NCI-H2196 (cell line): ENCODE measurements at regions not wholly inside any gene's neighbourhood (a gene's known extent, or its start where the extent isn't known, plus 50 kb on each side); places are given as distances from the start of the nearest gene placed in this dataset.
"Not testable (repeated sequence)": the region's sequence is repeated elsewhere in the genome, so short reads cannot be mapped to it uniquely, and the experiment has no call there.

Experiments
- DNase-seq: peaks from one replicate; lab custom pipeline; 2025; ENCODE audit not compliant: unreplicated experiment; lab: John Stamatoyannopoulos, UW

DNA sequence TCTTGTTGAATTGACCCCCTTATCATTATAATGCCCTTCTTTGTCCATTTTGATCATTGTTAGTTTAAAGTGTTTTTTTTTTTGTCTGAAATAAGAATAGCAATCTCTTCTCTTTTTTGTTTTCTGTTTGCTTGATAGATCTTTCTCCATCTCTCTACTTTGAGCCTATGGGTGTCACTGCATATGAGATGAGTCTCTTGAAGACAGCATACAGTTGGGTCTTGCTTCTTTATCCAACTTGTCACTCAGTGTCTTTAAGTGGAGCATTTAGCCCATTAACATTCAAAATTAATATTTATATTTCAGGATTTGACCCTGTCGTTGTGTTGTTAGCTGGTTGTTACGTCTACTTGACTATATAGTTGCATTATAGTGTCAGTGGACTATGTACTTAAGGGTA lies 135.4 kb downstream of the HMHB1 start:
- no peak for DNase-seq

DNA sequence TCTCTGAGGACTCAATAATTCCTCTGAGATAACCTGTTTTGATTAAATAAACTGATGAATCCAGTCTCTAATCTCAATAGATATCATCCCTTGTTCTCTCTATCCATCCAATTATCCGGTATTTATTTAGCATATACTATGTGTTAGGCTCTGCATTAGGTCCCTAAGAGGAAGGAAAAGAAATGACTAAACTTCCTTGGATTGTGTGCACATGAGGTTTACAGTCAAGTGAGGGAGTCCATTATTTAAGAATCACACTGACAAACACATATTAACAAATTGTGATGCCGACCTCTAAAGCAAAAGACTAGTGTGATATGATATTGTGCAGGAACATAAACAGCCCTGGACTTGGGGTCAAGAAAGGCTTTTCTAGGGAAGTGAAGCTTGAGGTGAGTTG lies 140.8 kb downstream of the HMHB1 start:
- no peak for DNase-seq

DNA sequence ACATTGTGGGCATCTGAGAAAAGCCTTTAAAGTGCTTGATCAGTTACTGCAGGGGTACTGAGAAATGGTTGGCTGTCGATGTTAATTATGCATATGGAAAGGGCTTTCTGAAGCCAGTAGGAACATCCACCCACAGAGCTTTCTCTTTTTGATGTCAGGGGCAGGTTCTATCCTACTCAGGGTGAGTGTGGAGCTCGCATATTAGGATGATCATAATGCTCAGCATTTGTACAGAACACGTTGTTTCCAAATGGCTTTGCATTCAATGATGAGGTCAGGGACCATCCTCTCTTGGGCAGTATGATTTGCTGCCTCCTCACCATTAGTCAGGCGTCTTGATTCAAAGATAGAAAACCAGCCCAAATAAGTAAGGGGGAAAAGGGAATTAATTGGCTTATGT lies 141.9 kb downstream of the HMHB1 start:
- DNase-seq: no peak

DNA sequence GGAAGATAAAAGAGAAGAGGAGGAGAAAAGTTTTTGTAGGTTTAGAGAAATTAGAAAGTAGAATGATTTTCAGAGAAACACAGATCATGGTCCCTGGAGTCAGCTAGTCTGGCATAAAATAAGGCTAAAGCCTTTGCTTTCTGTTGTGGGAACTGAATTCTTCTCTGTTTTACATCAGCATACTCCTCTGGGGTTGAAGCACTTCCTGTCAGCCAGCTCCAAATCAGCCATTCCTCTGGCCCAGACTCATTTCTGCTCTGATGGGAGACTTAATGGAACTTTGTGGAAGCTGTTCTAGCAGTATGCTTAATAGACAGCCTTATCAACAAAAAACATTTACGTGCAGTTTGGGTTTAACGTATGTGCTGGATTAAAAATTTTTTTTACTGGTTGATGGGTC lies 143.2 kb downstream of the HMHB1 start:
- no peak for DNase-seq

DNA sequence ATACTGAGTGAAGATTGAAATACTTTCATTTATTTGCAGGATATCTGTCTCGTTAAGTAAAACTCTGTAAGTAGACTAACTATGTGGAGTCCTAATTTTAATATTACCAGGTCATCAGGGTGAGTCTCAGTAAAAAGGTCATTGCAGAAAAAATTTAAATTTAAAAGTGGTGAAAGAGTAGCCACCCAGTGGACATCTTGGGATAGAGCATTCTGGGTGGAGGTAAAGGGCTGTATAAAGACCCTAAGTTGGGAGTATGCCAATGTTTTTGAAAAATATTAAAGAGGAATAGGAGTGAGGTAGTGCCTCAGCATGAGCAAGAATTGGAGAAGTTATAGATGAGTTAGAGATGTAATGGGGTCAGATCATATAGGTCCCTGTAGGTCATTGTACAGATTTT lies 145.5 kb downstream of the HMHB1 start:
- DNase-seq: no peak

DNA sequence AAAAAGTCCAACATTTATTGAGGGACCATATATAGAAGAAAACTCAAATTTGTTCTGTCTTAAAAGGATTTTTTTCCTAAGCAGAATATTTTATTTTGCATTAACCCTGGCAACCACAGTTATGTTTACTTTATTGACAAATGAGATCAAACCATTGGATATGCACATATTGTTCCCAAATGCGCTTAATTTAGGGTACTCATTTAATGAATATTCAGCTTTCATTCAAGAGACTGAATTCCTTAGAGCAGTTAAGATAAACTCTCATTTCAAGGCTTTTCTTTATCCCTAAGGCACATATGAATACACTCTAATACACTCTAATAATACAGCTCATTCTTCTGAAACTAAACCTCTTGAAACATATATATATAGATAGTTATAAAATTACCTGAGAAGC lies 150.2 kb downstream of the HMHB1 start:
- no peak for DNase-seq

DNA sequence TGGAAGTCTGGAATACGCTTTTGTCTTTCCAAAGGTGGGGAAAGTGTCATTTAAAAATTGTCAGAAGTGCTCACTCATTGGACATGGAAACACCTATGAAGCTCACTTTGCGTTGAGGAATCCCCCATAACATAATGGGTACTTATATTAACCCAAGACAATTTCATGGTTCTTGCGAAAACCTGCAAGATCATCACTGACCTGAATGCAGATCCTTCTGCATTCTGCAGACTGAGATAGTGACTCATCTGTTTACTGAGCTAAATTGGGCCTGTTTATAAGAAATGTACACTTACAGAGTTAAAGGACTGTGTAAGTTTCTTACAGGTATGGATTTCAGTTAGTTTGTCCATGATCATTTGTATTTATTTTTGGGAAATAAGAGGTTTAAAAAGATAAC lies 153.0 kb downstream of the HMHB1 start:
- DNase-seq: no peak

DNA sequence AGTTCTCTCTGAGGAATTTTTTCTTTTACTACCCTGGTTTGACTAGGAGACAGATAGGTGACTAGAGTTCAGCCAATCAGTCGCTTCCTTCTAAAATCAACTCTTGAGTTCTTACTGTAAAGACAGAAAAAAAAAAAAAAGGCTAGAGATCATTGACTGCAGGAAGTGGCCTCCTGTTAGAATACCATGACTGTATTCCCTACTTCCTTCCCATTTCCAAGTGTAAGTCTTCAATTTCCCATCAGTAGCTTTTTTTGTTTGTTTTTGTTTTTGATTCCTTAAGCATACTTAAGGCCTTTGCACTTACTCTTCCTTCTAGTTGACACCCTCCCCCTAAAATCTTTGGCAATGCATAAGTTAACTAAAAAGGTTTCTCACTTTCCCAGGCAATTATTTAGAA lies 154.3 kb downstream of the HMHB1 start:
- no peak for DNase-seq

DNA sequence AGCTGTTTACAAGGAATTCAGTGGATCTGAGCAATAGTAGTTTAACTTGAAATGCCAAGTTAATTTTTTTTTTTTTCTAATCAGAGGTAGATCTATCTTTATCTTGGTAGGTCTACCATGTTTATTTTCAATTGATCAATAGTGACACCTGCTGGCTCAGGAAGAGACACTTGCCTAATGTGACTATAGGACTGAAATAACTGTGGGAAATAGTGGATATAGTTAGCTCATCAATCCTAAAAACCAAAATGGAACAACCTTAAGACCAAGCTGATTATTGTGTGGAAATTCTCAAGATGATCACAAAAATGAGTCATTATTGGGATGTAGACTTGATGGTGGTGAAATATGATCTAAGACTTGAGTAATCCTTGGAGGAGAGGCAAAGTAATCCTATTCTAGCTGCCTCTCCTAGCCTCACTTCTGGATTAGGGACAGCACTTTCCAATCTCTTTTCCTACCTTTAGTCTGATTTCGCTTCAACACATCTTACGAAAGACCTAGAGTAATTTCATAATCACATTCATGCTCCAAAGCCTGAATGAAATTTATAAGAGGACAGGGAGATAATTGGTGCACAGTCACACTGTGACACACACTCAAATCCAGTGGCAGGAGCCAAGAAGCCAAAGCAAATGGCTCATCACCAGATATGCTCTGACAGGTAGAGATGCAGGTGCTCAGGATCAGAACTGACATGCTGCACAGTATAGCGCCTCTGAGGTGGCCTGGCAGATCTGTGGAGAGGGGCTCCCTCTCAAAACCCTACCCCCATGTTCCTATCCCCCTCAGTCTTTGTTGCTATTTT lies 156.3 kb downstream of the HMHB1 start:
- peak; percentile 55 for DNase-seq

DNA sequence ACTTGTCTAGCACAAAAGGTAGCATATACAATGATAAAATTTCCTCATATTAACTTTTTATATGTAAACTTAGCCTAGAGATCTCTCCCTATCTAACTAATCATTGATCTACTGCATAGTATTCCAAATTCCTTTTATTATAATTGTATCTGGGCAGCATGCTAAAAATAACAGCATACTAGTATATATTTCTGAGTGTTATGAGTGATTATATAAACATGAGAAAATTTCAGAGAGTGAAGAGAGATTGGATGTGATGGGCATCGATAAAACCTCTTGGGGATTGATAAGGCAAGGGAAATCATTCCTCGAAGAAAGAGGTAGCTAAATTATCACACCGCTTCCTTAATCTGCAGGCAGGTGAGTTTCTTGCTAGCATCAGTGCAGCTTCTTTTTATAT lies 158.2 kb downstream of the HMHB1 start:
- no peak for DNase-seq

DNA sequence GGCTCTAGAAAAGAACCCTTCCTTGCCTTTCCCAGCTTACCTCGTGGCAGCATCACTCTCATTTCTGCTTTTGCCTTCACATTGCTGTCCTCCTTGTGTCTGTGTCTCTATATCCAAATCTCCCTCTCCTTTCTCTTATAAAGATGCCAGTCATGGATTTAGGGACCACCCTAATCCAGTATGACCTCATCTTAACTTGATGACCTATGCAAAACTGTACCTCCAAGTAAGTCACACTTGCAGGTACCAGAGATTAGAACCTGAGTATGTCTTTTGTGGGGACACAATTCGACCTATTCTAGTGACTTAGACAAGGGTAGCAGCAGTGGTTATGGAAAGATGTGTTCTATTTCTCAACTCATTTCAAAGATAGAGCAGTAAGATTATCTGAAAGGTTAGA lies 160.1 kb downstream of the HMHB1 start:
- no peak for DNase-seq

DNA sequence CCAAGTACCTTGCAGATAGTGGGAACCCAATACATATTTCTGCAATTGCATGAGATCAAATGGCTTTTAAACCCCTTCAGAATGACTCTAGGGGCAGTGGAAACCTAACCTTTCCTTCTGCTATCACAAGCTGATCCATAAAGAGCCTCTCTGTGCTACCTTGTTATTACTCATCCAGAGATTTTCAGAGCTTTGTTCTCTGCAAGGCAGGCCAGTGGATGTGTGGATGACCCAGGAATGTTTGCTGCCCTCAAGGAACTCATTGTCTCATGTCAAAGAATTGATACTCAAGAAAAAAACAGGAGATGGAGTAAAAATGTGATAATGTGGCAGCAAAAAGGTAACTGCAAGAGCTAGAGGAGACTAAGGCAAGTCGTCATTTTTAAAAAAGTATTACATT lies 164.1 kb downstream of the HMHB1 start:
- DNase-seq: no peak

DNA sequence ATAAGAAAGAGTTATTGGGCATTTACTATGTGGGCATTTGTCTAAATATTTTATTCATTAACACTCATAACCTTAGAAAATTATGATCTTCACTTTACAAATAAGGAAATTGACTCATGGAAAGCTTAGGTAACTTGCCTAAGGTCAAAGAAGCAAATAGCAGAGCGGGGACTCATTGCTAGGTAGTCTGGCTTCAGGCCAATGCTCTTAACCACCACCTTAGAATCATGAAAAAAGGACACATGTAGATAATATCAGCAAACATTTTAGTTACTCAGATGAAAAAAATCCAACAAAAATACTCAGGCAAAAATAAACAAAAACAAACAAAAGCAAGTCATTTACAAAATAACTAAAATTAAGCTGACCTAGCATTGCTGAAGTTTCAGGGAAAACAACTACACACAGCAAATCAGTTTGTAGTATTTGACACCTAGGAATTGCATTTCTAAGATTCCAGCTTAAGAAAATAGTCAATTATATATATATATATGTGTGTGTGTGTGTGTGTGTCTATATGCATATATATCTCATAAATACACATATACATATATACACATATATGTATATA lies 166.0 kb downstream of the HMHB1 start:
- DNase-seq: peak; percentile 13

DNA sequence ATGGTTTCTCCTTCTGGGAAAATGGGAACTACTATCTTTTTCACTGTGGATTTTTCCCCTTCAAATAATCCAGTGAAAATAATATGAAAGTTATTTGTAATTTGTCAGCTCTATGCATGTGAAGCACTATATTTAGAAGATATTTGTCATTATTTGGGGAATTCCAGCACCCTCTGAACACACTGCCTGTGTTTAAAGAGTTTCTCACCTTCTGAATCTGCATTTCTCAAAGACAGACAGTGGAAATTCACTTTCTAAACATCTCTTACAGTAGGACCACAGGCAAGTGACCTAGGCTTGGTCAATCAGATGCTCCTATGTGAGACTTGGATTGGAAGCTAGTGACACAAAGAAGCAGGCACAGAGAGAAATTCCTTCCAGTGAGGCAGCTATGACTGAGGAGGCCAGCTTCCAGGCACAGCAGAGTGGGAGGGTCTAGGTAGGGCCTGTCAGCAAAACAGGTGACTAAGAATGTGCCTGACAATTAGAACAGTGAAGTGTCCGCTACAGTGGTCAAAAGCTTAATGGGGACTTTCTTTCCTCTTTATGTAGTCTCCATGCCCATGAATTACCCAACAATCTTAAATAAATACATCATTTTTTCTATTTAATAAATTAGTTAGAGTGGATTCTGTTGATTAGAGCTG lies 167.2 kb downstream of the HMHB1 start:
- no peak for DNase-seq

DNA sequence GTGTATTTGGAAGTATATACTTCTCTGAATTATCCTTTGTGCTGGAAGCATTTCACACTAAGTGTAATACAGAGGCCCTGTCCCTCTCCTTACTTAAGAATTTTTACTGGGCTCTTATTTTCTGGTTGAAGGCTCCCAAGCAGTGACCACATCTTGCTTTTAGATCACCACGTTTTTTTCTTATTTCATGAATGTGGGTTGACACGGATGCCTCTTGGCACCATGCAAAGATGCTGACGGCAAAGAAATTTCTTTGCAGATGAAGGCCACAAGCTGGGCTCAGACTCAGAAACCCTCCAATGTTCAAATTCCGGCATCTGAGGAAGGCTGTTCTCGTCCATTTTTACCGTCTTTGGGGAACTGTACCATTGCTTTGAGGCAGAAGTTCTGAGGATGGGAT lies 168.5 kb downstream of the HMHB1 start:
- DNase-seq: no peak

DNA sequence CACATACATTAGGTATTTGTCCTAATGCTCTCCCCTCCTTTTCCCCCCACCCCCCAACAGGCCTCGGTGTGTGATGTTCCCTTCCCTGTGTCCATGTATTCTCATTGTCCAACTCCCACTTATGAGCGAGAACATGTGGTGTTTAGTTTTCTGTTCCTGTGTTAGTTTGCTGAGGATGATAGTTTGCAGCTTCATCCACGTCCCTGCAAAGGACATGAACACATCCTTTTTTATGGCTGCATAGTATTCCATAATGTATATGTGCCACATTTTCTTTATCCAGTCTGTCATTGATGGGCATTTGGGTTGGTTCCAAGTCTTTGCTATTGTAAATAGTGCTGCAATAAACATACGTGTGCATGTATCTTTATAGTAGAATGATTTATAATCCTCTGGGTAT lies 171.0 kb downstream of the HMHB1 start:
- not testable (repeated sequence) for DNase-seq

DNA sequence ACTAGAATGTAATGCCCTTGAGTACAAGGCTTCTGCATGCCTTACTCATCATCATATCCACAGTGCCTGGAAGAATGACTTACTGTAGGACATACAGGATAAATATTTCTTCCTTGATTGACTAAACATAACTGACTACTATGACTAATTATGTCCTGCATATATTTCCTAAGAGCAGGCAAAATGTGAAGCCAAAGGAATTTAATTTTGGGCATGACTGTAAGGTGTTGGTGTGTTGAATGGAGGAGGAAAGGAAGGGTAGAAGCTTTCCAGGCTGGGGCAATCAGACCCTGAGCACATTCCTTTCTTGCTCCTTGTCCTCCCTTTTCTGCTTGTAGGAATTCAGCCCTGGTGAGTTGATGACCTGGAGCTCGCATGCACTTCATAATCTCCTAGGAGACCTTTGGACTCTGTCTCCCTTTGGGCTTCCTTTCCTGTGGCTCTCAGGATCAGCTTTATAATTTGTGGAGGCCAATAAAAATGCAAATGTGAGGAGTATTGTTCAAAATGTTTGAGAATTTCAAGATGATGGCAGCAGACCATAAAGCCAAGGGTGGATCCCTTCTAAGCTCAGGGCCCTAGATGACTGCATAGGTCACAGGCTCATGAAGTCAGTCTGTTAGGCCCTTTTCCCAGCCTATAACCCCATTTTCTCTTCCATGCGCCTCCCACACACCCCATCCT lies 174.0 kb downstream of the HMHB1 start:
- no peak for DNase-seq

DNA sequence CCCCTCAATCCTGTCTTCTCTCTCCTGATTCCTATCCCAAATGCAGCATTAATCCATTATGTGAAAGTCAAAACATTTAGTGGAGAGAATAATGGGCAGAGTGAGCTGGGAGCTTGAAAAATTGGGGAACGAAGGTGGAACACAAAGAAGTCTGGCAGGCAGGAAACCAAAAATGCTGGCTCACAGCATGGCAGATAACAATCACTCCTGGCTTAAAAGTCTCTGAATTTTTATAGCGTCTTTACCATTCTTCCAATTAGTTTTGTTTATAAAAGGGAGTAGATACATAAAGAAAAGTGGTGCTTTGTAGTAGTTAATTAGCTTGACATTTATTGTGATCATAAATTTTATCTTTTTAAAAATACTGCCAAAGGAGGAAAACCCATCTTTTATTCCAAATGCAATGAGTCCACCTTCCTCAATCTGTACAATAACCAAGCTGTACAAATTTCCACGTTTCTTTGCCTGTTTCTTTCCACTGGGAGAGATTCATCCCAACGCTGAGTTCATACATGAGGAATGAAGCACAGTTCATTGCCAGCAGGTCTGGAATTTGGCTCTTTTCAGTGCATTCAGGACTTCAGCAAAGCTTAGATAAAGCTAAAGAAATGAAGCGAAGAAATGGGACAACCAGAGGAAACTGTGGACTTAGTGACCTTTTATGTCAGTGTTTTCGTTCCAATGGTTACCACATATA lies 174.7 kb downstream of the HMHB1 start:
- no peak for DNase-seq

DNA sequence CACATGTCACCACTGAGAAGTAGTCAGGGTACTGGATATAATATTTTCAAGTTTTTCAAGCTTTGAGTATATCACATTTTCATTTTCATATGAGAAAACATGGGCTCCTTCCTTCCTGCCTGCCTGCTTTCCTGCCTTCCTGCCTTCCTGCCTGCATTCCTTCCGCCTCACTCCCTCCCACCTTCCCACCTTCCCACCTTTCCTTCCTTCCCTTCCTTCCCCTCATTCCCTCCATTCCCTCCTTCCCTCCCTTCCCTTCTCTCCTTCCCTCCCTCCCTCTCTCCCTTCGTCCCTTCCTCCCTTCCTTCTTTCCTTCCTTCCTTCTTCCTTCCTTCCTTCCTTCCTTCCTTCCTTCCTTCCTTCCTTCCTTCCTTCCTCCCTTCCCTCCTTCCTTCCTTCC lies 175.3 kb downstream of the HMHB1 start:
- DNase-seq: no peak

DNA sequence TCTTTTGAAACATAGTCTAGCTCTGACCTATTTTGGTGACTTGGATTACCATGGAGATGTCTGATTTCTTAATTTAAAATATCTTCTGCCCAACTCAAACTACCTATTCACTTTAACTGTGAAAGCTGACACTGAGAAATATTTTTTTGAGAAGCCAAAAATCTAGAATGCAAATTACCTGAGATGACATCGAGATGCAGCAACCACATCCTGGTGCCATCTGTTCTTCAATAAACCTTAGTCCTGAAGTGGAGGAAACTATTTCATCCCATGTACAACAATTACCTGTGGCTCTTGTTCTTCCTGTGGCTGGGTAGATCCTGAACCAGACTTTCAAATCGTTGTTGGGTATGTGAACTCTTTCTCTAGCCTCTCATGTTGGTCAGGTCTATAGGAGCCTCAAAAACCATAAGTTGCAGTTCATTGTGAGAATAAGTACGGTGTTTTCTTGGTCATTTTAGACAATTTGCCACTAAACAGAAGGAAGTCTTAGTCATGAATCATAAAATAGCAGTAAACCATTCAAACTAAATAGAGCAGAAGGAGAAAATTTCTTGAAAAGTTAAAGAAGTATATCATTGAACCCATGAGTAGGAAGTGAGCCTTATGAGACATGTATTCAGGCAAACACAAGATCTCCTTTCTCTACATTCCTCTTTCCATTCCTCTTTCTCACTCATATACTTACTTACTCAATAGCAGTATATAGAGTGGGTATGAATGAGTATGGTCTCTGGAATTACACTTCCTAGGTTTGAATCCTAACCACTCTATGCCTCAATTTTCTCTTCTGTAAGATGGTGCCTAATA lies 176.0 kb downstream of the HMHB1 start:
- no peak for DNase-seq

DNA sequence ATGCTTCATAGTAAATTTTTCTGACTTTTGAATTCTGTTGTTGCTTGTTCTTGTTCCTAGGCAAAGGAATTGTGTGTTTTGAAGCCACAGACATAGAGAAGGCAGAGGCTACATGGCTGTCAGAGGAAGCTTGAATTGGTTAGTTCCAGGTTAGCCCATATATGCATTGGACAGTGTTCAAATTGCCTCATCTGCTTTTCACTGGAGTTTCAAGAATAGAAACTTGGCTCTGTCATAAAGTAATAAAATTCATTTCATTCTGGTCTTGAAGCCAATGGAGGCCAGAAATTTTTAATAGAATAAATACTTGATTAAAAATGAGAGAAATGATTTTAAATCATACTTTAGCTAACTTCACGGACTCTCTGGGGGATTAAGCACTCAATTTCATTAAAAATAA lies 178.0 kb downstream of the YIPF5 start:
- no peak for DNase-seq
